ENCODE measurements at regions not wholly inside any gene's neighbourhood (a gene's known extent, or its start where the extent isn't known, plus 50 kb on each side); places are given as distances from the start of the nearest gene placed in this dataset.

- DNase-seq (ENCODE audit: low spot score): no peak
Observed at GRCh38 chr5:125750861-125751186, 672.4 kb upstream of the GRAMD2B start.

GRCh38 chr5:125756456-125756855, 666.8 kb upstream of the GRAMD2B start:
- DNase-seq (ENCODE audit: low spot score): no peak

- no peak for DNase-seq (ENCODE audit: low spot score)
Observed at GRCh38 chr5:125766706-125767105, 656.5 kb upstream of the GRAMD2B start.

- DNase-seq (ENCODE audit: low spot score): no peak
Observed at GRCh38 chr5:125775896-125776295, 647.3 kb upstream of the GRAMD2B start.

- no peak for DNase-seq (ENCODE audit: low spot score)
Observed at GRCh38 chr5:125776656-125777139, 646.5 kb upstream of the GRAMD2B start.

GRCh38 chr5:125778791-125779190, 644.4 kb upstream of the GRAMD2B start:
- DNase-seq (ENCODE audit: low spot score): no peak

GRCh38 chr5:125785407-125785806, 637.8 kb upstream of the GRAMD2B start:
- no peak for DNase-seq (ENCODE audit: low spot score)

- DNase-seq (ENCODE audit: low spot score): no peak
Observed at GRCh38 chr5:125786021-125786420, 637.2 kb upstream of the GRAMD2B start.

- DNase-seq (ENCODE audit: low spot score): no peak
Observed at GRCh38 chr5:125793470-125793869, 629.7 kb upstream of the GRAMD2B start.

GRCh38 chr5:125794922-125795321, 628.3 kb upstream of the GRAMD2B start:
- no peak for DNase-seq (ENCODE audit: low spot score)

- no peak for DNase-seq (ENCODE audit: low spot score)
Observed at GRCh38 chr5:125798307-125798706, 624.9 kb upstream of the GRAMD2B start.

- DNase-seq (ENCODE audit: low spot score): no peak
Observed at GRCh38 chr5:125812651-125813050, 610.6 kb upstream of the GRAMD2B start.

GRCh38 chr5:125813221-125813974, 609.8 kb upstream of the GRAMD2B start:
- no peak for DNase-seq (ENCODE audit: low spot score)

GRCh38 chr5:125814119-125814518, 609.1 kb upstream of the GRAMD2B start:
- no peak for DNase-seq (ENCODE audit: low spot score)

GRCh38 chr5:125823572-125823971, 599.6 kb upstream of the GRAMD2B start:
- DNase-seq (ENCODE audit: low spot score): no peak

GRCh38 chr5:125826214-125826613, 597.0 kb upstream of the GRAMD2B start:
- DNase-seq (ENCODE audit: low spot score): no peak

GRCh38 chr5:125829349-125829748, 593.9 kb upstream of the GRAMD2B start:
- DNase-seq (ENCODE audit: low spot score): no peak

- no peak for DNase-seq (ENCODE audit: low spot score)
Observed at GRCh38 chr5:125833398-125833797, 589.8 kb upstream of the GRAMD2B start.

- DNase-seq (ENCODE audit: low spot score): no peak
Observed at GRCh38 chr5:125834438-125835115, 588.6 kb upstream of the GRAMD2B start.

- no peak for DNase-seq (ENCODE audit: low spot score)
Observed at GRCh38 chr5:125835293-125836172, 587.7 kb upstream of the GRAMD2B start.

- no peak for DNase-seq (ENCODE audit: low spot score)
Observed at GRCh38 chr5:125836256-125836655, 587.0 kb upstream of the GRAMD2B start.

GRCh38 chr5:125837866-125838265, 585.3 kb upstream of the GRAMD2B start:
- no peak for DNase-seq (ENCODE audit: low spot score)

GRCh38 chr5:125847561-125847960, 575.6 kb upstream of the GRAMD2B start:
- no peak for DNase-seq (ENCODE audit: low spot score)
